Hematopoietic multipotent progenitor cell treated with erythropoietin and hydrocortisone succinate and interleukin-3 and kit ligand, for 4 days (in vitro differentiated cells): ENCODE measurements at regions not wholly inside any gene's neighbourhood (a gene's known extent, or its start where the extent isn't known, plus 50 kb on each side); places are given as distances from the start of the nearest gene placed in this dataset.
"Not testable (repeated sequence)": the region's sequence is repeated elsewhere in the genome, so short reads cannot be mapped to it uniquely, and the experiment has no call there.

ENCODE experiments used
- DNase-seq: peaks from one replicate; pipeline ENCODE4 v3.0.0-alpha.2; 2015

DNA sequence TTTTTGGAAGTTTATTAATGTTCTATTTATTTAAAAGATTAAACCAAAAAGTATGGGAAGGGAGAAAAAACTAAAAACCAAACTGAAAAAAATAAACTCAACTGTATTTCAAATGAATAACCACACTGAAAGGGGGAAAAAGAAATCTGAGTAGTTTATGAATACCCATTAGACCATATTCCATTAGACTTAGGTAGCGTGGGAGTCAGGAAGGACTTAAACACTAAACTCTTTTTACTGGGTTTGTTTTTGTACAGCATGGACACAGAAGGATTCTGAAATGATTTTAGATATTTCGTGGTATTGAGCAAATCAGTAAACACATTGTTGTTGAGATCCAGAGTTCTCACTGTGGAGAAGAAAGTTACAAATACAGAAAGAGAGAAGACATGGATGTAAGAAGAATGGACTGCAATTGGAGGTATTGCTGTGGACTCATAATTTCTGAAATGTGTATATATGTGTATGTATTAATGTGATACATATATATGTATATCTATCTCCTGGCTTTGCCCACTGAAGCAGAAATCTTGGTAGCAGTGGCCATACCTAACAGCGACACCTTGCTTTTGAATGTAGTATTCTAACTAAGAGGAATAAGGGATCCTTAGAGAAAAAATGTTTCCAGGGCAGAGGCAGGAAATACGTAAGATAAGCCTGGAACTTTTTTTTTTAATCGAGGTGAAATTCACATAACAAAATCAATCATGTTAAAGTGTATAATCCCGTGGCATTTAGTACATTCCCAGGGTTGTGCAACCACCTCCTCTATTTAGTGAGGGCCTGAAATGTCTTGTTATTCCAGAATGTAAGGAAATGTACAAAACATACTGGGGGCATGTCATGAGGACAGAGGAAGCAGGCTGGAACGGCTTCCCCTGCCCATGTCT is 228.8 kb downstream of the SMARCA2 start:
- DNase-seq, result no peak

DNA sequence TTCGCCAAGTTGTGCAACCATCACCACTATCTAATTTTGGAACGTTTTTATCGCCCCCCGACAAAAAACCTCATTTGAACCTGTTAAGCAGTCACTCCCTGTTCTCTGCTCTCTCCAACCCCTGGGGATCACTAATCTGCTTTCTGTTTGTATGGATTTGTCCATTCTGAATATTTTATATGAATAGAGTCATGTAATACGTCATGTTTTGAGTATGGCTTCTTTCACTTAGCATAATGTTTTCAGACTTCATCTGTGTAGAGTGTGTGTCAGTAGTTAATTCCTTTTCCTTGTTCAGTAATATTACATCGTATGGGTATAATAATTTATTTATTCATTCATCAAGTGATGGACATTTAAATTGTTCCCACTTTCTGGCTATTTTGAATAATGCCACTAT is 232.2 kb downstream of the SMARCA2 start:
- DNase-seq, result no peak

GRCh38 chr9:2248768-2249265 is 233.7 kb downstream of the SMARCA2 start:
- DNase-seq, result no peak

- DNase-seq, result no peak
Observed at GRCh38 chr9:2253636-2254580, 238.8 kb downstream of the SMARCA2 start.

GRCh38 chr9:2255128-2255527 is 240.0 kb downstream of the SMARCA2 start:
- DNase-seq, result no peak

DNA sequence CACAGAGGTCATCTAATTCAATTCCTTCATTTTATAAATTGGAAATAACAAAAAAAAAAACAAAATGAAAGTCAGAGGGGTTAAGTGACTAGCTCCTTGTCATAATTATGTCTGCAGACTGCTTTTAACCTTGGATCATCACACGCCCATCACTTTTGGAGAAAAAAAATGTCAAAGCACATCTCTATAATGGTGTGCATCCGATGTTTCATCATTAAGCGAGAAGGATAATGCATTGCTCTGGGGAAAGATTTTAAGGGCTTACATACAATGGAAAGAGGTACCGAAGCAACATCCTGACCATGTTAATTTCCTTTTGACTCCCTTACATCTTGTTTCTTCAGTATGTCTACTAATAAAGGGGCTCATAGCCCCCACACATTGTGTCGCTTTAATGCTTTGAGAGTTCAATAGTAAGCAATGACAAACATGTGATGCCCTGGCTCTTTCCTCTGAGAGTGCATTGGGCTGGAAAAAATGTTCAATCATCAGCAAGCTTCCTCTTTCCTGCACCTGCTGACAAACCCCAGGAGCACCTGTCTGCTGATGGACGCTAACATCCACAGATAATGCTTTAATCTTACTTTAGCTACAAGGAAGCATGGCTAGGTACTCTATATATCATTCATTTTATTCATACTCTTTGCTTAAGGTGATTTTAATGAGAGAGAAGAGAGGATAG is 242.2 kb downstream of the SMARCA2 start:
- no peak for DNase-seq

DNA sequence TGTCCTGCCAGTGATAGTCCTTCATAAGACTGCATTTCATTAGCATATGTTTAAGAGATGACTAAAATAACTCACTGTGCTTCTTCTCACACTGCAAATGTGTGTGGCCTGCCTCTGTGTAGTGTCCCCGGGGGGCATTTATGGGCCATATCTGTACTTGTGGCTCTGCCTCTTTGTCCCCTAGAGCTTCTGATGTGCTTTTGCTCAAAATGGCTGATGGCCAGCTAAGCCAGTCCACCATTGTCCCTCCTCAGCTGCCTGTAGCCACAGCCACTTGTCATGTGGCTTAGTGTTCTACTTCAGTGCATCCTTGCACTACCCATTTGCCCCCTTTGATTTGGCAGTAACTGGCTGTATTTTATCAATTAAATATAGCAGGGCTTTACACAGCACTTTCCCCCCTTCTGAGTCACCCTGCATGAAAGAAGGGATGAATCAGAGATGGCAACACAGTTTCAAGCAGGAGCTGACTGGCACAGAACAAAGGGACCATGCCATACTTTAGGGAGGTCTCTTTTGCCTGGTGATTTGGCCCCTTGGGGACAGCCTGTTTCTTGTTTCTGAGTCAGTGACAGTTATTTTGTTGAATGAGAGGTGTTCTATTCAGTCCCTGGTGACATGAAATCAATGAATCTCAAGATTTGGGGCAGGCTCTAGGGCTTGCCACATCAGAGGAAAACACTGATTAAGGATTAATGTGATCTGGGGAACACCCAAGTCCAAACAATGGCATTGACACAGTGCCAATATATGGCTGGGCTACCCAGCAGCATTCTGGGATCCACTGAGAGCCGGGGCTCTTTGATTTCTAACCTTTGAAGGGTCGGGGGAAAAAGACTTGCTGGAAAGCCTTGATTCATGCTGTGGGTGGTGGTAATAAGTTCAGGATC is 245.5 kb downstream of the SMARCA2 start:
- no peak for DNase-seq

DNA sequence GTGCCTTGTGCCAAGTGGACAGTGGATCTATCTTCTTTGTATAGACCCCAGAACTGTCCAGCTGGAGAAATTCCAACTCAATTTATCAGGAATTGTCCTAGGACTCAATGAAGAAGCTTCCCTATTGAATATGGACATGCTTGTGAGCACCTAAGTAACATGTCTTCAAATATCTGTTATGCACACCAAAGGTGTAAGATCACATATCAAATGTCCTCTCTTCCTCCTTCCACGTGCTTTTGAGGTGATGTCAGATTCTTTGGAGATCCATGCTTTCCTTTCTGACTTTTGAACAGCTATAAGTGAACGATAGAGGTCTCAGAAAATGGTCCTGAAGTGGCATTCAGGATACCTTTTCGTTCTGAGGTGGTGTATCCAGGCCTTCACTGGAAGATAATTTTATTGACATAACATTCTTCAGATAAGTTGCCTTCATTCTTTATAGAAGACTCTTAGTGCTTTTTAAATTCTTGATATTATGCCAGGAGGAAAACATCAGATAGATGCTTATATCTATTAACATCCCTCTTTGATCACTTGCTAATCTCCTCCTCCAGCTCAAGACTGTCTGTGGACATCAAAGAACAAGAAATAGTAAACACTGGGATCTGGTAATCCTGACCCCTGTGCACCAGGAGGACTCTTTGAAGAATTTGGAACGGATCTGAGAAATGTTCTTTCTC is 246.4 kb downstream of the SMARCA2 start:
- DNase-seq, result no peak

DNA sequence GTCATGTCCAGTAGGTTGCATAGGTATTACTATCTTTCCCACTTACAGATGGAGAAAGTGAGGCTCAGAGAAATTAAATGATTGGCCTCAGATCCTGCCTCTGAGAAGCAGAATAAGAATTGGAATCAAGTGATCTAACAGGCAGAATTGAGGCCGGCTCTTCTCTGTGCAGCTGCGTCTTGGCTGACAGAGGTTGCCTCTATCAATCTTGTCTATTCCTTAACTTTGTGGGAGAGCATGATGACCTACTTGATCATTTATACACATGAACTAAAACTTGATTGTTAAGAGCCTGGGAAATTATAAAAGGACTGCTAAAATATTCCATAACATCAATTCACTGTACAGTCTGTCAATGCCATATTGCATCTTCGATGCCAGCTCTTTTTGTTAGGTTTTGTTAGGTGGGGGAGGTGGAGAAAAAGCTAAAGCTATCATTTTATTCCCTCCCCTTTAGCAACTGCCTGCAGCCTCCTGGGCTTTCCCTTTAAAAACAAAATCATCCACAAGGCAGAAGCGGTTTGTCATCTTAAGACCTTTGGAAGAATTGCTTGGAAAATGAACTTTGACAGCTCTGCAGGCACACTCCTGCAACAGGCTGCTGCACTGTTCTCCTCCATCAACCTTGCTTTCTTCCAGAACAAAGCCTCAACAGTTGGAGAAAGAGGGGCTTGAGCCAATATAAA is 247.4 kb downstream of the SMARCA2 start:
- no peak for DNase-seq

DNA sequence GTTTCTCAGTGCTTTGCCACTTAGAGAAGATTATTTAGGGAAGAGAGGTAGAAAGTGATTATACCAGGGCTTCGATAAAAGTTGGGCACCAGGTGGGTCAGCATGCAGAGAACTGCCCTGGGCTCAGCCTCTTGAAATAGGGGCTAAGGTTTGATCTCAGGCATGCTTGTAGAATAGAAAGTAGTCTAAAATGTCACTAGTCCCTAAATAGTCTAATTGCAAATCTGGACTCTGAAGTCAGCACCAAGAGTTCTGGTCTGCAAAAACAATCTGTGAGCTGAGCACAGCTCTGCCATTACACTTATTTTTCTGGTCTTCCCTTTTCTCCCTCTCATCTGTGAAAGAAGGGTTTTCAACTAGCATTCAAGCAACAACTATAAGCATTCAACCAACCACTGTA is 248.0 kb downstream of the SMARCA2 start:
- DNase-seq, result no peak

DNA sequence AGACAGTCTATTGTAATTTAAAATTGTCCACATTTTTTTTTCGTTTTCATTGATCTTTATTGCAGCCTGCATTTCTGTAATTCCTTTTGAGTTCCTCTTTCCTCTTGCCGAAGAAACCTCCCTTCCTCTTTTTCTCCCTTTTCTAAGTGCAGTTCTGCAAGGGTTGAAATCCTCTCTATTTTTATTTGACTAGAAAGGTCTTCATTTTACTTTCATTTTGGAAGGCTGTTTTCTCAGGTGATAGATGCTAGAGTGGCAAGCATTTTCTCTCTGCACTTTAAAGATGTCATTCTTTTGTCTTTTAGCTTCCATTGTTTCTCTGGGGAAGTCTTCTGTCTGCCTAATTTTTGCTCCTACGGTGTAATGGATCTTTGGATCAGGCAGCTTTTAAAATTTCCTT is 248.5 kb downstream of the SMARCA2 start:
- peak; percentile 54 for DNase-seq

- no peak for DNase-seq
Observed at GRCh38 chr9:2264081-2264480, 248.9 kb downstream of the SMARCA2 start.

- DNase-seq, result no peak
Observed at GRCh38 chr9:2267181-2267745, 252.1 kb downstream of the SMARCA2 start.

DNA sequence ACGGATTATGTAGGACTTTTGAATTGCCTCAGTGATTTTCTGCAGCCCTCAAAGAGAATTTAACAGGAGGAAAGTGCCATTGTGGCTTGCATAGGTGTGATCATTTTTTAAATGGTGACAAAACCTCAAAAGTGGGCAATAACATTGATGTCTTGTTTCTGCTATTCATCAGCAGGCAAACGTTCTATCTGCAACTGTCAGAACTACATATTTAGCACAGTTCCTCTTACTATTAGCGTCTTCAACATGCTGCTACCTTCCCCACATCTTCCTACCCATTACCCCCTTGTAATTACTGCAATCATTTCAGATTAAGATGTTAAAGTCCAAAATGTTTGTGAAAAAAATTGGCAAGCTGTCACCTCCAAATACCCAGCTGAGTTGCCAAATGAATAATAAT is 254.6 kb downstream of the SMARCA2 start:
- no peak for DNase-seq

GRCh38 chr9:2270565-2270964 is 255.4 kb downstream of the SMARCA2 start:
- DNase-seq, result no peak

DNA sequence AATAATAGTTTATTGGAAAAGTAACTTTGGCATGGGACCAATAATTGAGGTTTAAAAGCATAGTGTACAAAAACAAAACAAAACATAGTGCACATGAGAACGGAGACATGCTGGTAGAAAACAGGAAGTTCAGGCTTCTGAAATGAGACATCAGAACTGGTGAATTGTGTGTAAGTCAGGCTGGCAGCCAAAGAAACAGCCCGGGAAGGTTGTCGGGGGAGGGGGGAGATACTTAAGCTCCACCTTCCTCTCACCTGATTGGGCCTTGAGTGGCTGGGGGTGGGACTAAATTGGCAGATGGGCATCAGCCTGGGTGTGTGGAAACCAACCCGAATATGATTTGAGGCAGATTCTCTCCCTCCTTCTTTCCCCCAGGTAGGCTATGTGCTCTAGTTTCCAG is 256.3 kb downstream of the SMARCA2 start:
- DNase-seq, result peak; percentile 61

DNA sequence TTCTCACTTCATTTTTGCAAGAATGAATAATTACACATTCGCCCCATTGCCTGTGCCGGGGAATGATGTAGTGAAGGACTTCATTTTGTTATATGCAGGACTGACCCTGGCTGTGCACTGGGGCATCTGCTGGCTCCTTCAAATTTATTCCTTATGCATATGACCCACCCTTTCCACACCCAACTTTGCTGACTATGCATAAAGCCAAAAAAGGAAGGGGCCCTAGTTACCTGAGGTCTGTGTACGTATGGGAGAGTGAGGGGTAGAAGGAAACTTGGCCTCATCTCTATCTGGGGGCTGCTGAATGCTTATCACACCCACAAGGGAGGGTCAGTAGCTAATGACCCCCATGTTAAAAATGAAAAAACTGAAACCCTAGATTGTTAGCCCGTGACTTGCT is 259.6 kb downstream of the SMARCA2 start:
- no peak for DNase-seq

DNA sequence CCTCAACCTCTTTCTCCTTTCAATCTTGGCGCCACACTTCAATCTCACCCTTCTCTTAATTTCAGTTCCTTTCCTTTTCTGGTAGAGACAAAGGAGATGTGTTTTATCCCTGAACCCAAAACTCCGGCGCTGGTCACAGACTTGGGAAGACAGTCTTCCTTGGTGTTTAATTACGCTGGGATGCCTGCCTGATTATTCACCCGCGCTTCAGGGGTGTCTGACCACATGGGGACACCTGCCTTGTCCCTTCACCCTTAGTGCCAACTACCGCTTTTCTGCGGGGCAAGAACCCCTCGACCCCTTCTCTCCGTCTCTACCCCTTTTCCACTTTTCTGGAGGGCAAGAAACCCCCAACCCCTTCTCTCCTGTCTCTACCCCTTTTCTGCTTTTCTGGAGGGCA is 261.1 kb downstream of the SMARCA2 start:
- DNase-seq, result no peak

GRCh38 chr9:2277133-2277532 is 262.0 kb downstream of the SMARCA2 start:
- not testable (repeated sequence) for DNase-seq

DNA sequence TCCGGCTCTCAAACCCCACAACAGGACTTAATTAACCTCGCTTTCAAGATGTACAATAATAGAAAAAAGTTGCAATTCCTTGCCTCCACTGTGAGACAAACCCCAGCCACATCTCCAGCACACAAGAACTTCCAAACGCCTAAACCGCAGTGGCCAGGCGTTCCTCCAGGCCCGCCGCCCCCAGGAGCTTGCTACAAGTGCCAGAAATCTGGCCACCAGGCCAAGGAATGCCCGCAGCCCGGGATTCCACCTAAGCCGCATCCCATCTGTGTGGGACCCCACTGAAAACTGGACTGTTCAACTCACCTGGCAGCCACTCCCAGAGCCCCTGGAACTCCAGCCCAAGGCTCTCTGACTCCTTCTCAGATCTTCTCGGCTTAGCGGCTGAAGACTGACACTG is 262.5 kb downstream of the SMARCA2 start:
- DNase-seq, result not testable (repeated sequence)
